Suppressor macrophage treated with lipopolysaccharide for 4 hours (primary cell): ENCODE measurements at regions not wholly inside any gene's neighbourhood (a gene's known extent, or its start where the extent isn't known, plus 50 kb on each side); places are given as distances from the start of the nearest gene placed in this dataset.
A peak's percentile ranks its signal among the peaks of the same experiment; 100 is the strongest.
"Not testable (repeated sequence)": the region's sequence is repeated elsewhere in the genome, so short reads cannot be mapped to it uniquely, and the experiment has no call there.

ENCODE experiments used
- DNase-seq: peaks from one replicate; pipeline ENCODE4 v3.0.0-alpha.2; 2020

GRCh38 chr4:57205580-57205979 is 95.4 kb upstream of the IGFBP7 start:
- no peak for DNase-seq

DNA sequence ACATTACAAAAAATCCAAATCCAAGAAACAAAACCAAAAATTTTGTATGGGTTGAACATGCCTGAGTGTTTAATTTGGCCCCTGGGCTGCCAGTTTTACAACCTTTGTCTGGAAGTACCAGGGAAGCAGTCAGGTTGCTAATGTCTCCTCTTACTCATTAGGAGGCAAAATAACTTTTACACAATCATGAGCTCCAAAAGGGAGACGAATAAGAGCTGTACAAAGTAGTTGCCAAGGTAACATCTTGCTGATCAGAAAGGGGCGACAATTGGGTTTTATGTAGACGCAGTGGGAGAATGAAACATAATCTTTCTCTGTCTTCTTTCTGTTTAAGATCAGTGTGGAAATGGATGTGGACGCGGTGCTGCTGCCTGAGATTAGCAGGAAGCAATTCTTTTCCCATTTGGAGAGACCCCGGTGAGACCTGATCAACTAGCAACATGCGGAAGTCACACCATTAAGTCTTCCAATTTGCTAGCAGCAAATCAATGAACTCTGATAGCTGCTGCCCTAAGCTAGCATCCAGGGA is 90.7 kb upstream of the IGFBP7 start:
- no peak for DNase-seq

DNA sequence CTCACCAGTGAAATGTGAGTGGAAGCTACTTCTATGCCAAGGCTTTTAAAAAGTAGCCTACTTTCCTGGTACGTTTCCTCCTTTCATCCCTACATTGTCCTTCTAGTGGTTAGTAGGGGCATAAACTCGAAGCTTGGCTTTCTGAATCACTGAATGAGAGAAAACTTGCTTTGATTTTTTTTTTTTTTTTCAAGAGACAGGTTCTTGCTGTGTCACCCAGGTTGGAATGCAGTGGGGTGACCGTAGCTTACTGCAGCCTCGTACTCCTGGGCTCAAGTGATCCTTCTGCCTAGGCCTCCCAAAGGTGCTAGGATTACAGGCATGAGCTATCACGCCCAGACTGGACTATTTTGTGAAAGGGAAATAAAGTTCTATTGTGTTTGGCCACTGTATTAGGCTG is 89.1 kb upstream of the IGFBP7 start:
- no peak for DNase-seq

- DNase-seq, result no peak
Measured at GRCh38 chr4:57195622-57196021, 85.4 kb upstream of the IGFBP7 start.

DNA sequence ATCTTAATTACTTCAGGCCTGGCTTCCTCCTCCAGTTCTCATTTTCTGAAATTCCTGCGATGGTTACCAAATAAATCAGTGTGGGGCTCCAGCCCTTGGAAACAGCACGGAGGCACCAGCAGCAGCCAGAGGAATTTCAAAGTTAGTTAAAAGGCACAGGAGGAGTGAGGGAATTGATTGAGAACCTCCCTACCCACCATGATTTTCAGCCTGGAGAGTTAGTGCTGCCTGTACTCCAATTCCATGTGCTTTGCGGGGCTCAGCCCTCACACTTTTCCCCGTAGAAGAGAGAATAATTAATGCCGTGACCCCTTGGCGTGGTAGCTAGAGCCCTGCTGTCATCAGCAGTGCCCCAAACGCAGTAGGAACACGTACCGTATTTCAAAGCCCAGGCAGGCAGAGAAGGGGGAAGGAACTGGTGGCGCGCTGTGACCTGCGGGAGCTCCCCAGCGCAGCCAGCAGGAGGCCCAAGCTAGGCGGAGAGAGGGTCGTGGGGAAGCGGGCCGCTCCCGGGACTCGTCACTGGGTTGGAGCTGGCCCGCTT is 84.0 kb upstream of the IGFBP7 start:
- peak; percentile 4 for DNase-seq

DNA sequence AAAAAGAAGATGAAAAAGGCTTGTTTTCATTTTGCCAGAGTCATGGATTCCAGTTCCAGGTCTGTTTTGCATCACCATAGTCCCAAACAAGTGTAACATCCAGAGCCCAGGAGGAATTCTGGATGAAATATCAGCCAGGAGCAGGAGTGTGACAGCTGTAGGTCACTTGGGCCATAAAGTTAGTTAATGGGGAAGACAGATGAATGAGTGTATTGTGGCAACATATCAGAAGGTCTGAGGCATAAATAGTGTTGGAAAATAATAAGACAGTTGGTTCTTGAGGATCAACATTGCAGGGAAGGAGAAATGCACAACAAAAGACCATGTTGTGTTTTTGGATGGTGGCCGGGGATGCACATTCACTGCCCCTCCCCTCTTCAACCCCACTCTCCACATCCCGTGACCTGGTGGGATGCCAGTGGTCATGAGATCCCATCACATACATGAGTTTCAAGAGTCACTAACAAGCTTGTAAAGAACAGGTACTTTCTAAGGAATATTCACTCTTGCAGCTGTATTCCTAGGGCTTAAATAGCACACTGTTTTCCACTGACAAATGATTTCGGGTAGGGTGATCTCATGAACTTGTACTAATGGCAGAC is 83.1 kb upstream of the IGFBP7 start:
- no peak for DNase-seq

DNA sequence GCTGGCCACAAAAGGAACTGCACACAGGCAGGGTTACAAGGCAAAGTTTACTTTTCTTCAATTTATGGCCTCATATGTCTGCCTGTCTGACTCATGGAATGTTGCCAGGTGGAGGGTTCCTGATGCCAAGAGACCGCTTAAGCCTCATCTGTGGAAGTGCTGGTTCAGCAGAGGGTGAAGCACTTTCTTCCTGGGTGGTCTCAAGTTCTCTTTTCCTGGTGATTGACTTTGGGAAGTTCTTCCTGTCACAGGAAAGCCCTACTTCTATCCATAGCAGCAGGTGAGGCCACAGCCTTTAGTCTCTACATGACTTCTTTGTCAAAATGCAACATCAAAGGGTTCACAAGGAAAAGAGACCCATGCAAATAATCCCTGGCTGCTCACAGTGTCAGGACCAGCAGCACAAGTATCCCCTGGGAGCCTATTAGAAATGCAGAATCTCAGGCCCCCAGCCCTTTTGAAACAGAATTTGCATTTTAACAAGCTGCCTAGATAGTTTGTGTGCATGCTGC is 81.4 kb upstream of the IGFBP7 start:
- DNase-seq, result no peak

DNA sequence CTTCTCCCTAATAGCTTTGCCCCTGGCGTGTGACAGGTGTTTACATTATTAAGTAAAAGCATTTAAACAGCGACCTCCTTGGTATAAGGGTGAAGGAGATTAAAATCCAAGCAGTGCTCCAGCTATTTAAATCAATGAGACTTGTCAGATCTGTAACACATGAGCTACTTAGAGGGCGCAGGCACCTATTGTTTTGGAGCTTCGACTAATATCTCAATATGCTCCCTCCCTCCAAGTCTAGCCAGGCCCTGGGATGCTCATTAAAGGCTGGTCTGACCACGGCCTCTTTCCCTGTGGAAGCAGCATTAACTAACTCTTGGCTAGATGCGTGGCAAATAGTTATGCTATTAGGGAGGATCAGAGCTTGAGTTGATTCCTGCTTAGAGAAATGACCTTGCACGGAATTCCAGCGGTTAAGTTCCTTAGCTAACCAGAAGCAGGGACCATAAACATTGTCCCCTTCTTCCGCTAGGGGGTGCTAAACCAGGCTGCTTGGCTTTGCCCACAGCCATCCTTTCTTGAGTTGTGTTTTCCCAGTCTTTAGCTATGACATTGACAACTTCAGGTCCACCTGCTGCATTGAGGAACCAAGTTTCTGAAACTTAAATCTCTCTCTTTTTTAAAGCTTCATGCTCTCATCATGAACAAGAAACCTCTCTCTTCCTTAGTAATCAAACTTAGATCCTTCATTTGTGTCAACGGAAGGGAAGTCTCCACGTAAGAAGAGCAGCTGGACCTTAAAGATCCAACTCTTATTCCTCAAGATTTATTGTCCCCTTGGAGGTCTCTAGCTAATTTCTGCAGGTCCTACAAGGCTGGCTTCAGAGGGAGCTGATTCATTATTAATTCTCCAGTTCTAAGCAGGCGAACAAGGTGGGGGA is 80.7 kb upstream of the IGFBP7 start:
- DNase-seq, result peak; percentile 58

GRCh38 chr4:57187246-57187645 is 77.1 kb upstream of the IGFBP7 start:
- DNase-seq, result no peak

GRCh38 chr4:57184378-57185029 is 74.3 kb upstream of the IGFBP7 start:
- no peak for DNase-seq

GRCh38 chr4:57182132-57182874 is 72.1 kb upstream of the IGFBP7 start:
- DNase-seq, result no peak

GRCh38 chr4:57173136-57173535 is 63.0 kb upstream of the IGFBP7 start:
- not testable (repeated sequence) for DNase-seq

- no peak for DNase-seq
Measured at GRCh38 chr4:57172065-57172464, 61.9 kb upstream of the IGFBP7 start.

GRCh38 chr4:57168982-57169381 is 58.8 kb upstream of the IGFBP7 start:
- no peak for DNase-seq

GRCh38 chr4:57163530-57164459 is 53.6 kb upstream of the IGFBP7 start:
- DNase-seq, result peak; percentile 80

DNA sequence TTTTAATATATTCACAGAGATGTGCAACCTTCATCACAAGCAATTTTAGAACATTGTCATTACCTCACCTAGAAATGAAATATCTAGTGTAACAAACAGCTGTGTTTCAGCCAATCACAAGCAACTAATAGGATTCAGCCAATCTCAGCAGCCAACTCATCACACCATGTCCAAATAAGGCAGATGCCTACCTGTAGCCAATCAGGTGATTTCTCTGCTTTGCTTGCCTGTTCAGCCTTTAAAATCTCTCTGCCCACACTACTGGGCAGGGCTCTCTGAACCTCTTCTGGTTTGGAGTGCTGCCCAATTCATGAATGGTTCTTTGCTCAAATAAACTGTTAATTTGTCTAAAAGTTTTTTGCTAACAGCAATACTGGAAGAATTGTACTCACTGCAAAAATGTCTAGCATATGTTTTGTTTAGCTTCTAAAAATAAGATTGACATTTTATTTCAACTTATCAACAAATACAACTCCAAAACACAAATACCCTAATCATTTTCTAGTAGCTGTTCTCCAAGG is 52.4 kb upstream of the IGFBP7 start:
- no peak for DNase-seq
